ENCODE measurements at regions not wholly inside any gene's neighbourhood (a gene's known extent, or its start where the extent isn't known, plus 50 kb on each side); places are given as distances from the start of the nearest gene placed in this dataset.

DNA sequence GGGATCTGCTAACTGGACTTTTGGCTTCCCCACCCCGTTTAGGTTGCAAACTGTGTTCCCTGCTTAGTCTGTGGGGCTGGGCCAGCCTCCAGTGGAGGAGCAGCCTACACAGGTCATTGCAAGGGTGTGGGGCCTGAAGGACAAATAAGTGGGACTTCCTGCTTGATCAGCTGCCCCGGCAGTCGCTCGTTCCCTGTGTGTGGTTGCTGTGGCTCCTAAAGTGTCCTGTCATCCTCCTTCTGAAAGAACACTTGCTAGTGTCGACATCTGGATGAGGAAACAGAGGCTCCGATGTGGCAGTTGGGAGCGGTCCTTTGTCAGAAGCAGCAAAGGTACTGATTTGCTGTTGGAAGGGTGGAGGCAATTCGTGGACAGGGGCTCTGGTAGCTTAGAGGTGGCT lies 88.9 kb upstream of the TBCA start:
- POLR2A ChIA-PET (ENCODE audit: unreplicated experiment), result no interaction called here
- H3K4me1 ChIP-seq (ENCODE audit: insufficient read depth, low read length), result no peaks in the 10 kb centered on the region
- intact Hi-C loops (cut with micrococcal nuclease), result loop anchor here (10.0 kb wide), 1 partner anchor 400 kb away; no protein-coding TSS in a partner anchor
- no peak overlapping the region for H2AFZ ChIP-seq (ENCODE audit: low read length)
- no peaks in the 10 kb centered on the region for H4K20me1 ChIP-seq (ENCODE audit: low read length)
- H3K9me3 ChIP-seq (ENCODE audit: low read length), result no peaks in the 10 kb centered on the region
- H3K27ac ChIP-seq (ENCODE audit: low read length), result no peak overlapping the region
- H3K4me3 ChIP-seq (ENCODE audit: low read length), result no peak overlapping the region
- ATAC-seq (no peak), DNase-seq (no peak)
- no peaks in the 10 kb centered on the region for H3K36me3 ChIP-seq (ENCODE audit: low read depth, low read length)
- CTCF ChIA-PET, result interaction anchor here (0.6 kb wide), 1 partner anchor 304 kb away, joined by 3 read pairs; no protein-coding TSS in a partner anchor
- BruUV-seq (replicated peaks), result no TSS peak
- no peak overlapping the region for H3K9ac ChIP-seq (ENCODE audit: low read length)
- H3K9me2 ChIP-seq (replicated peaks; ENCODE audit: low read length), result no peaks in the 10 kb centered on the region
- H3K4me2 ChIP-seq (ENCODE audit: low read length), result no peak overlapping the region
- H3K79me2 ChIP-seq (ENCODE audit: low read length), result no peaks in the 10 kb centered on the region
- TF ChIP-seq, protein P1, sequence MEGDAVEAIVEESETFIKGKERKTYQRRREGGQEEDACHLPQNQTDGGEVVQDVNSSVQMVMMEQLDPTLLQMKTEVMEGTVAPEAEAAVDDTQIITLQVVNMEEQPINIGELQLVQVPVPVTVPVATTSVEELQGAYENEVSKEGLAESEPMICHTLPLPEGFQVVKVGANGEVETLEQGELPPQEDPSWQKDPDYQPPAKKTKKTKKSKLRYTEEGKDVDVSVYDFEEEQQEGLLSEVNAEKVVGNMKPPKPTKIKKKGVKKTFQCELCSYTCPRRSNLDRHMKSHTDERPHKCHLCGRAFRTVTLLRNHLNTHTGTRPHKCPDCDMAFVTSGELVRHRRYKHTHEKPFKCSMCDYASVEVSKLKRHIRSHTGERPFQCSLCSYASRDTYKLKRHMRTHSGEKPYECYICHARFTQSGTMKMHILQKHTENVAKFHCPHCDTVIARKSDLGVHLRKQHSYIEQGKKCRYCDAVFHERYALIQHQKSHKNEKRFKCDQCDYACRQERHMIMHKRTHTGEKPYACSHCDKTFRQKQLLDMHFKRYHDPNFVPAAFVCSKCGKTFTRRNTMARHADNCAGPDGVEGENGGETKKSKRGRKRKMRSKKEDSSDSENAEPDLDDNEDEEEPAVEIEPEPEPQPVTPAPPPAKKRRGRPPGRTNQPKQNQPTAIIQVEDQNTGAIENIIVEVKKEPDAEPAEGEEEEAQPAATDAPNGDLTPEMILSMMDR (conservative IDR thresholded peaks at IDR 0.05; ENCODE audit: low read depth, low read length), result no peak
- TF ChIP-seq EZH2 (IDR thresholded peaks at IDR 0.05; ENCODE audit: low read length, unreplicated experiment) (no peak), EZH2phosphoT487 (IDR thresholded peaks at IDR 0.05; ENCODE audit: borderline replicate concordance, low read length) (no peak)
- H3K27me3 ChIP-seq (ENCODE audit: low read length), result no peaks in the 10 kb centered on the region
- H3F3A ChIP-seq (ENCODE audit: low read length, unreplicated experiment), result no peaks in the 10 kb centered on the region

DNA sequence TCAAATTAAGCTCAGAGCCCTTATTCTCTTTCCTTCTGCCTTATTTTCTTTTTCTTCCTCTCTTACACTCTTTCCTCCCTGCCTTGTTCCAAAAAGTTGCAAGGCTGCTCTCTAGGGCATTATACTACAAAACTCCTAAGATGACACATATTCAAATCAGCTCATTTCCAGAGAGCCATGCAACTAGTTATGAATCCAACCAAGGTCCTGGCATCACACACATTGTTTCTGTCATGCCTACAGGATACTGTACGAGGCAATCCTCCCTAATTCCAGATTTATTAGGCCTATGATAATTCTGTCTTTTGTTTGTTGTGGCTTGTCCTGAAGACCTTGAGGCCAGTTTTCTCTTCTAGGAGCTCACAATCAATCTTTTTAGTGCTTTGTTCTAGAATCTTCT lies 87.0 kb upstream of the TBCA start:
- no peak overlapping the region for H3K9ac ChIP-seq (ENCODE audit: low read length)
- no peaks in the 10 kb centered on the region for H3K27me3 ChIP-seq (ENCODE audit: low read length)
- no peak for ATAC-seq
- H3K27ac ChIP-seq (ENCODE audit: low read length), result no peak overlapping the region
- BruUV-seq (replicated peaks), result no TSS peak
- H3K79me2 ChIP-seq (ENCODE audit: low read length), result no peaks in the 10 kb centered on the region
- no peaks in the 10 kb centered on the region for H3K9me3 ChIP-seq (ENCODE audit: low read length)
- H3F3A ChIP-seq (ENCODE audit: low read length, unreplicated experiment), result no peaks in the 10 kb centered on the region
- H3K4me3 ChIP-seq (ENCODE audit: low read length), result no peak overlapping the region
- ChIA-PET POLR2A (ENCODE audit: unreplicated experiment) (no interaction called here), CTCF (interaction anchor here (0.6 kb wide), 1 partner anchor 144 kb away, joined by 3 read pairs; no protein-coding TSS in a partner anchor)
- TF ChIP-seq EZH2phosphoT487 (IDR thresholded peaks at IDR 0.05; ENCODE audit: borderline replicate concordance, low read length) (no peak), EZH2 (IDR thresholded peaks at IDR 0.05; ENCODE audit: low read length, unreplicated experiment) (no peak)
- TF ChIP-seq, protein P1 (conservative IDR thresholded peaks at IDR 0.05; ENCODE audit: low read depth, low read length), result no peak
- intact Hi-C loops (cut with micrococcal nuclease), result loop anchor here (10.0 kb wide), 1 partner anchor 402 kb away; no protein-coding TSS in a partner anchor
- H2AFZ ChIP-seq (ENCODE audit: low read length), result no peak overlapping the region
- no peak overlapping the region for H3K4me2 ChIP-seq (ENCODE audit: low read length)
- H3K4me1 ChIP-seq (ENCODE audit: insufficient read depth, low read length), result no peaks in the 10 kb centered on the region
- H3K36me3 ChIP-seq (ENCODE audit: low read depth, low read length), result no peaks in the 10 kb centered on the region
- no peaks in the 10 kb centered on the region for H3K9me2 ChIP-seq (replicated peaks; ENCODE audit: low read length)
- H4K20me1 ChIP-seq (ENCODE audit: low read length), result no peaks in the 10 kb centered on the region
- DNase-seq, result no peak

GRCh38 chr5:77861576-77861975 lies 85.4 kb upstream of the TBCA start:
- Histone ChIP-seq H4K20me1 (ENCODE audit: low read length) (no peaks in the 10 kb centered on the region), H3K9me2 (replicated peaks; ENCODE audit: low read length) (no peaks in the 10 kb centered on the region), H3K9ac (ENCODE audit: low read length) (no peak overlapping the region), H3K79me2 (ENCODE audit: low read length) (no peaks in the 10 kb centered on the region), H3K4me3 (ENCODE audit: low read length) (no peak overlapping the region), H3K27me3 (ENCODE audit: low read length) (no peaks in the 10 kb centered on the region), H3K4me2 (ENCODE audit: low read length) (no peak overlapping the region), H2AFZ (ENCODE audit: low read length) (no peak overlapping the region), H3F3A (ENCODE audit: low read length, unreplicated experiment) (no peaks in the 10 kb centered on the region), H3K27ac (ENCODE audit: low read length) (no peak overlapping the region), H3K4me1 (ENCODE audit: insufficient read depth, low read length) (no peaks in the 10 kb centered on the region), H3K9me3 (ENCODE audit: low read length) (no peaks in the 10 kb centered on the region), H3K36me3 (ENCODE audit: low read depth, low read length) (no peaks in the 10 kb centered on the region)
- DNase-seq, result no peak
- ATAC-seq, result no peak
- ChIA-PET CTCF (no interaction called here), POLR2A (ENCODE audit: unreplicated experiment) (interaction anchor here (0.7 kb wide), 1 partner anchor 14 kb away, joined by 3 read pairs; no protein-coding TSS in a partner anchor)
- BruUV-seq (replicated peaks), result no TSS peak
- no peak for TF ChIP-seq EZH2 (IDR thresholded peaks at IDR 0.05; ENCODE audit: low read length, unreplicated experiment)
- TF ChIP-seq EZH2phosphoT487 (IDR thresholded peaks at IDR 0.05; ENCODE audit: borderline replicate concordance, low read length), result no peak
- TF ChIP-seq, protein P1 (conservative IDR thresholded peaks at IDR 0.05; ENCODE audit: low read depth, low read length), result no peak
- intact Hi-C loops (cut with micrococcal nuclease), result loop anchor here (10.0 kb wide), 1 partner anchor 403 kb away; no protein-coding TSS in a partner anchor
